Adipocyte (in vitro differentiated cells): ENCODE measurements at regions not wholly inside any gene's neighbourhood (a gene's known extent, or its start where the extent isn't known, plus 50 kb on each side); places are given as distances from the start of the nearest gene placed in this dataset.
A peak's percentile ranks its signal among the peaks of the same experiment; 100 is the strongest.

ENCODE experiments used
- DNase-seq: peaks from one replicate; pipeline ENCODE4 v3.0.0-alpha.2; 2015; ENCODE audit warnings: low read depth
- H3K27me3 ChIP-seq: replicated peaks from 2 replicates; pipeline ENCODE4 v1.7.0; 2013; ENCODE audit warnings: mild to moderate bottlenecking, low read length, moderate library complexity; ENCODE audit not compliant: control insufficient read depth, insufficient read depth
- H3K36me3 ChIP-seq: 2 replicates; pipeline ENCODE4 v1.7.0; 2013; ENCODE audit warnings: low read length, mild to moderate bottlenecking, moderate library complexity; ENCODE audit not compliant: control insufficient read depth, insufficient read depth, severe bottlenecking
- H3K4me1 ChIP-seq: 2 replicates; pipeline ENCODE4 v1.7.0; 2013; ENCODE audit warnings: mild to moderate bottlenecking, low read length, moderate library complexity; ENCODE audit not compliant: control insufficient read depth, insufficient read depth
- H3K4me3 ChIP-seq: 2 replicates; pipeline ENCODE4 v1.7.0; 2013; ENCODE audit warnings: mild to moderate bottlenecking, low read length, moderate library complexity
- H3K9ac ChIP-seq: 2 replicates; pipeline ENCODE4 v1.7.0; 2013; ENCODE audit warnings: mild to moderate bottlenecking, low read length, moderate library complexity
- H3K9me3 ChIP-seq: 2 replicates; pipeline ENCODE4 v1.7.0; 2013; ENCODE audit warnings: mild to moderate bottlenecking, low read length, moderate library complexity; ENCODE audit not compliant: control insufficient read depth

DNA sequence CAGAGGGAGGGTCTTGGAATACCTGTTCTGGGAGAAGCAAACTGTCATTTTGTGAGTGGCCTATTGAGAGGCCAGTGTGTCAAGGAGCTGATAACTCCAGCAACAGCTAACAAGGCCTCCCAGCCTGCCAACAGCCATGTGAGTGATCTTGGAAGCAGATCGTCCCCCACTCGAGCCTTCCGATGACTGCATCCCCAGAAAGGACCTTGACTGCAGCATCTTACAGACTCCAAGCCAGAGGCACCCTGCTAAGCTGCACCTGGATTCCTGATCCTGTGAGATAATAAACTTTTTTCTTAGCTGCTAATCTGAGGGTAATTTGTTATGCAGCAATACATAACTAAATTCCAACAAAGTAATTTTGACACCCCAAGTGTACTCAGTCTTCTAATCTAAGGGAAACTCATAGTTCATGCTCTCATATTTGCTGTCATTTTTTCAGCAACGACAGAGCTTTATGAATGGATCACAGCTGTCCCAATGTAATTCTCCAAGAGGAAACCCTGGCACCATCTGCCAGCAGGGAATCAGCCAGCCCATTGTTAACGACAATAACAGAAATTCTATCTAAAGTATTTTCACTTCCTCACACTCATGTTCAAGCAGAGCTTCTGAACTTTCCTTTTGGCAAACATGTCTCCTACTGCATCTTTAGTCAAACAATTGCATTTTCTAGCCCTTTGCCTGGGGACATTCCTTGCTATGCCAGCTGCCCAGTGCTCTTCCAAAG is 470.2 kb upstream of the BTBD3 start:
- Histone ChIP-seq H3K9ac (no peak overlapping the region), H3K36me3 (no peaks in the 10 kb centered on the region), H3K4me1 (no peaks in the 10 kb centered on the region), H3K4me3 (no peak overlapping the region), H3K9me3 (no peaks in the 10 kb centered on the region), H3K27me3 (peaks cover 3% of the 10 kb centered on the region)
- no peak for DNase-seq

DNA sequence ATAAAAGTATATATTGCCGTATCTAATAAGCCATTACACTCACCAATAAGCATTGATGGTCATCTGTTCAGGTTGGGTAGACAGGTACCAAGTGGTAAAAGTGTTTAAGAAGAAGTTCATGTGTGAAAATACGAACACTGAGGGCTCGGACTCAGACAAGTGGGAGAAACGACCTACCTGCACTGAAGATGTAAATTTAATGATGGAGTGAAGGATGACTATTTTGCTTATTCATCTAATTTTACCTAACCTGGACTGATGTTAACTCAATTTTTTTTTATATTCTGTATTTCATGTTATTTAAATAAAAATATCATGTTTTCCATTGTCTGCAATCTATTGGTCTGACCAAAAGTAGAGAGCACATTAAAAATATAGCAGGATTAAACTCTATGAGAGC is 469.1 kb upstream of the BTBD3 start:
- no peaks in the 10 kb centered on the region for H3K27me3 ChIP-seq
- no peak for DNase-seq
- no peaks in the 10 kb centered on the region for H3K4me1 ChIP-seq
- H3K9ac ChIP-seq, result no peak overlapping the region
- no peak overlapping the region for H3K4me3 ChIP-seq
- no peaks in the 10 kb centered on the region for H3K9me3 ChIP-seq
- H3K36me3 ChIP-seq, result no peaks in the 10 kb centered on the region

GRCh38 chr20:11451793-11452291 is 465.9 kb upstream of the BTBD3 start:
- H3K4me1 ChIP-seq, result peaks cover 7% of the 10 kb centered on the region
- no peak overlapping the region for H3K9ac ChIP-seq
- no peaks in the 10 kb centered on the region for H3K36me3 ChIP-seq
- no peak for DNase-seq
- H3K9me3 ChIP-seq, result no peaks in the 10 kb centered on the region
- no peak overlapping the region for H3K4me3 ChIP-seq
- no peaks in the 10 kb centered on the region for H3K27me3 ChIP-seq

- Histone ChIP-seq H3K9me3 (no peaks in the 10 kb centered on the region), H3K4me3 (no peak overlapping the region), H3K9ac (no peak overlapping the region), H3K27me3 (no peaks in the 10 kb centered on the region), H3K36me3 (no peaks in the 10 kb centered on the region), H3K4me1 (peaks cover 7% of the 10 kb centered on the region)
- DNase-seq, result peak; percentile 35
Observed at GRCh38 chr20:11452326-11452725, 465.4 kb upstream of the BTBD3 start.

DNA sequence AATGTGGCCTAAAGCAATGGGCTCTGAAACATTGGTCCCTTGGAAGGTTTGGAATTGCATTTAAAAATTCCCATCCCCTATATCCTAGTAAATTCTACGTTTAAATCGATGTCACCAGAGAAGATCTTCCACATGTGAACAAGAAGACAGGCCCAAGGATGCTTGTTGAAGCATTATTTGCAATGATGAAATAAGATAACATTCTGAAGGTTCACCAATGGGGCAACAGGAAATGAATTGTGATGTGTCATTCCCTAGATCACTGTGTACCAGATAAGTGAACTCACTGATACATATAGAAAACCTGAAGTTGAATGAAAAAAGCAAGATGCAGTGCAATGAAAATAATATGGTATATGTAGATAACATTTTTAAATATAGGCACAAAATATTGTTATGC is 464.3 kb upstream of the BTBD3 start:
- Histone ChIP-seq H3K36me3 (no peaks in the 10 kb centered on the region), H3K9ac (no peak overlapping the region), H3K4me1 (peaks cover 7% of the 10 kb centered on the region), H3K9me3 (no peaks in the 10 kb centered on the region), H3K4me3 (no peak overlapping the region), H3K27me3 (no peaks in the 10 kb centered on the region)
- peak; percentile 38 for DNase-seq

GRCh38 chr20:11454966-11455799 is 462.5 kb upstream of the BTBD3 start:
- Histone ChIP-seq H3K36me3 (no peaks in the 10 kb centered on the region), H3K27me3 (no peaks in the 10 kb centered on the region), H3K9me3 (no peaks in the 10 kb centered on the region), H3K4me3 (no peak overlapping the region), H3K9ac (no peak overlapping the region), H3K4me1 (peaks cover 7% of the 10 kb centered on the region)
- peak; percentile 69 for DNase-seq

DNA sequence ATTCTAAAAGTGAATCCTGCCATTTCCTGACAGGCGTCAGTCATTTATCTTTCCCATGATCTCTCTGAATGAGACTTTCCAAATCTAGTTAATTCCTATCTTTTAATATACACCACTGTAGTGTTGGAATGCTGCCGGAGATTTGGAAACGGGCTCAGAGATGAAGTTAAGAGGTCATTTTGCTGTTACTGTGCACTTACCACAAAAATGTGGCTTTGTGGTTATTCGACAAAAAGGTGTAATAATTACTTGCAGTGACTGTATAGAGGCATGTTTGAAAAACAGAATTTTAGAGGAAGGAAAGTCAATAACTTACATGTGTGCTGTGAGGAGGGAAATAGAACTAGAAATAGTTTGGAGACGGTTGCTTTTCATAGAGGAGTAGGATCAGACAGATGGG is 460.2 kb upstream of the BTBD3 start:
- H3K9me3 ChIP-seq, result no peaks in the 10 kb centered on the region

DNA sequence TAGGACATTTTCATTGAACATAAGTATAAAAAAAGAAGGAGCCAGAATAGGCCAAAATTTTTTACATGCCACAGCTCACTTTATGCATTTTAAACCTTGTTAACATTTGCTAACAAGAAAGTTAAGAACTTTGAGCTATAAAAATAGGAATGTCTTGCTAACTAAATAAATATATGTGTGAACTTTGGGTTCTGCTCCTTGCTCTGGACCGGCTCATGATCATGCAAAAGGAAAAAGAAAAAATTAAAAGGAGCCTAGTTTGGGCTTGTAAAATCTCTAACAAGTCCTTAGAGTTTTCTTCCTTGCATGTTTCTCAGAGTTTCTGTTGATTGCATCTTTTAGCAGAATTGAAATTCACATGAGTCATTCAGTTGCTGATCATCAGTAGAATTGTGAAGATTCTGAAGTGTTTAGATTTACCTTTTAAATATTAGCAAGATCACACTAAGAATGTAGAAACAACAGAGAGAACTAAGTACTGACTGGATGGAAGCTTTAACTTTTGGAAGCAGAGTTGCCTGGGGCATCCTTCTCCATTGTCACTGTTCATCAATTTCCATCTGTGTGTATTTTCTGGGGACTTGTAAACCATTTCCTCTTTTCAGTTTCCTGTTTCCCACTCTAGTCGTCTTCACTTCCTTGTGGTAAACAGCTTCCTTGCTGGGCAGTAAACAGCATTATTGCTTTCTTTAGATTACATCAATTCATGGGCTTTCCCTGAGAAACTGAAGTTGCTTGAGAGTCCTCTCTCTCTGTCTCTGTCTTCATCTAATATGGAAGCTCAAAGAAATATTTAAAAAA is 458.4 kb upstream of the BTBD3 start:
- peak; percentile 34 for DNase-seq
- H3K9ac ChIP-seq, result no peak overlapping the region

More for the DNA sequence above, 460.2 kb upstream of the BTBD3 start:
- no peaks in the 10 kb centered on the region for H3K27me3 ChIP-seq
- H3K36me3 ChIP-seq, result no peaks in the 10 kb centered on the region
- no peak overlapping the region for H3K9ac ChIP-seq
- no peak overlapping the region for H3K4me3 ChIP-seq
- no peak for DNase-seq
- H3K4me1 ChIP-seq, result peaks cover 7% of the 10 kb centered on the region

DNA sequence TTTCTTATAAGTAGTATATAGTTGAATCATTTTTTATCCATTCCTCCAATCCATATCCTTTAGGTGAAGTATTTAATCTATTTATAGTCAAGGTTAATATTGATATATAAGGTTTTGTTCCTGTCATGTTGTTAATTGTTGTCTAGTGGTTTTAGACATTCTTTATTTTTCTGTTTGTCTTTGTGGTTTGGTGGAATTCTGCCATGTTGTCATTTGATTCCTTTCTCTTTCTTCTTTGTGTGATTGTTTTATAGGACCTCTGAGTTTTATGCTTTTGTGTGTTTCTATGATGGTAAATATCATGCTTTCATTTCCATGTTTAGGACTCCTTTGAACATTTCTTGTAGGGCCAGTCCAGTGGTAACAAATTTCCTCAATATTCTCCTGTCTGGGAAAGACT is 450.3 kb upstream of the BTBD3 start:
- no peaks in the 10 kb centered on the region for H3K4me1 ChIP-seq
- peaks cover 3% of the 10 kb centered on the region for H3K27me3 ChIP-seq
- no peaks in the 10 kb centered on the region for H3K9me3 ChIP-seq
- no peaks in the 10 kb centered on the region for H3K36me3 ChIP-seq
- H3K4me3 ChIP-seq, result no peak overlapping the region
- no peak for DNase-seq
- no peak overlapping the region for H3K9ac ChIP-seq

More for the DNA sequence above, 458.4 kb upstream of the BTBD3 start:
- Histone ChIP-seq H3K4me3 (no peak overlapping the region), H3K27me3 (no peaks in the 10 kb centered on the region), H3K36me3 (no peaks in the 10 kb centered on the region), H3K4me1 (peaks cover 7% of the 10 kb centered on the region), H3K9me3 (no peaks in the 10 kb centered on the region)

GRCh38 chr20:11468880-11469279 is 448.8 kb upstream of the BTBD3 start:
- H3K9me3 ChIP-seq, result no peaks in the 10 kb centered on the region
- H3K4me1 ChIP-seq, result no peaks in the 10 kb centered on the region

More at GRCh38 chr20:11468880-11469279, 448.8 kb upstream of the BTBD3 start:
- H3K36me3 ChIP-seq, result no peaks in the 10 kb centered on the region
- no peak for DNase-seq
- H3K27me3 ChIP-seq, result peaks cover 3% of the 10 kb centered on the region
- H3K4me3 ChIP-seq, result no peak overlapping the region
- no peak overlapping the region for H3K9ac ChIP-seq
